RWPE2 (cell line): ENCODE measurements at regions not wholly inside any gene's neighbourhood (a gene's known extent, or its start where the extent isn't known, plus 50 kb on each side); places are given as distances from the start of the nearest gene placed in this dataset.

Source experiments
- ATAC-seq: fragments of 200-7000 bp; cut with Tn5 transposase; 3 replicates; pipeline ENCODE4 v1.9.1; 2021; ENCODE audit warnings: low read depth
- DNase-seq: peaks from one replicate; pipeline ENCODE4 v3.0.0-alpha.2; 2020; ENCODE audit warnings: low spot score
- H3K27ac ChIP-seq: fragments of 450-650 bp; 2 replicates; pipeline ENCODE4 v1.5.1; 2017; ENCODE audit warnings: mild to moderate bottlenecking; ENCODE audit not compliant: poor library complexity, severe bottlenecking
- H3K27me3 ChIP-seq: fragments of 250-450 bp; sonication (Bioruptor Pico); 2 replicates; pipeline ENCODE4 v1.5.1; 2021; ENCODE audit warnings: mild to moderate bottlenecking, moderate library complexity; ENCODE audit not compliant: insufficient read depth, poor library complexity, severe bottlenecking
- H3K36me3 ChIP-seq: fragments of 250-450 bp; sonication (Bioruptor Pico); 2 replicates; pipeline ENCODE4 v1.5.1; 2020; ENCODE audit warnings: low read depth, mild to moderate bottlenecking, moderate library complexity
- H3K4me1 ChIP-seq: fragments of 250-450 bp; sonication (Bioruptor Pico); 2 replicates; pipeline ENCODE4 v1.5.1; 2021; ENCODE audit warnings: mild to moderate bottlenecking, moderate library complexity; ENCODE audit not compliant: insufficient read depth, poor library complexity, severe bottlenecking
- H3K4me3 ChIP-seq: fragments of 250-450 bp; sonication (Bioruptor Pico); 2 replicates; pipeline ENCODE4 v1.5.1; 2021; ENCODE audit warnings: mild to moderate bottlenecking, moderate library complexity; ENCODE audit not compliant: severe bottlenecking
- H3K9me3 ChIP-seq: fragments of 250-450 bp; sonication (Bioruptor Pico); 2 replicates; pipeline ENCODE4 v1.5.1; 2021; ENCODE audit warnings: mild to moderate bottlenecking, moderate library complexity; ENCODE audit not compliant: severe bottlenecking
- TF ChIP-seq, protein P1 (sequence below): fragments of 450-650 bp; IDR thresholded peaks from one replicate; pipeline ENCODE4 v1.5.1; 2017; ENCODE audit warnings: mild to moderate bottlenecking, moderate library complexity; ENCODE audit not compliant: poor library complexity, severe bottlenecking

DNA sequence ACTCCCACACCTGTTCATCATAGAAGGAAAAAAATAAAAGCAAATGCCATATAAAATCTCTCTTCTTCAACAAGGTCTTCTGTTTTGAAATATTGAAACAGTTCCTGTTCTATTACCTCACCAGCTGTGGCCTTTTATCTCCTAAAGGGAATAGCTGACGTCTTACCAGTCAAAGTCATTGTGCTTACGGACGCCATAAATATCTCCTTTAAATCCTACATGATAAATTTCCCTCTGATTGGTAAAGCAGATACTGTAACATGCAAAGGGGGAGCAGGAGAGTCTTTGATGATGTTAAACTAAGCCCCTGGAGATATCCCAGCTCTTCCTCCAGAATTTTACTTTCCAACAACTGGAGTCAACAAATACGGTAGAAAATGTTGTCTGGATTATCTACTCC, 168.4 kb downstream of the ZC3H11B start:
- ATAC-seq (no peak), DNase-seq (no peak)
- TF ChIP-seq, protein P1, sequence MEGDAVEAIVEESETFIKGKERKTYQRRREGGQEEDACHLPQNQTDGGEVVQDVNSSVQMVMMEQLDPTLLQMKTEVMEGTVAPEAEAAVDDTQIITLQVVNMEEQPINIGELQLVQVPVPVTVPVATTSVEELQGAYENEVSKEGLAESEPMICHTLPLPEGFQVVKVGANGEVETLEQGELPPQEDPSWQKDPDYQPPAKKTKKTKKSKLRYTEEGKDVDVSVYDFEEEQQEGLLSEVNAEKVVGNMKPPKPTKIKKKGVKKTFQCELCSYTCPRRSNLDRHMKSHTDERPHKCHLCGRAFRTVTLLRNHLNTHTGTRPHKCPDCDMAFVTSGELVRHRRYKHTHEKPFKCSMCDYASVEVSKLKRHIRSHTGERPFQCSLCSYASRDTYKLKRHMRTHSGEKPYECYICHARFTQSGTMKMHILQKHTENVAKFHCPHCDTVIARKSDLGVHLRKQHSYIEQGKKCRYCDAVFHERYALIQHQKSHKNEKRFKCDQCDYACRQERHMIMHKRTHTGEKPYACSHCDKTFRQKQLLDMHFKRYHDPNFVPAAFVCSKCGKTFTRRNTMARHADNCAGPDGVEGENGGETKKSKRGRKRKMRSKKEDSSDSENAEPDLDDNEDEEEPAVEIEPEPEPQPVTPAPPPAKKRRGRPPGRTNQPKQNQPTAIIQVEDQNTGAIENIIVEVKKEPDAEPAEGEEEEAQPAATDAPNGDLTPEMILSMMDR = no peak
- Histone ChIP-seq H3K4me1 (no peaks in the 10 kb centered on the region), H3K9me3 (no peaks in the 10 kb centered on the region), H3K27me3 (no peaks in the 10 kb centered on the region), H3K27ac (no peak overlapping the region), H3K36me3 (no peaks in the 10 kb centered on the region), H3K4me3 (no peak overlapping the region)

DNA sequence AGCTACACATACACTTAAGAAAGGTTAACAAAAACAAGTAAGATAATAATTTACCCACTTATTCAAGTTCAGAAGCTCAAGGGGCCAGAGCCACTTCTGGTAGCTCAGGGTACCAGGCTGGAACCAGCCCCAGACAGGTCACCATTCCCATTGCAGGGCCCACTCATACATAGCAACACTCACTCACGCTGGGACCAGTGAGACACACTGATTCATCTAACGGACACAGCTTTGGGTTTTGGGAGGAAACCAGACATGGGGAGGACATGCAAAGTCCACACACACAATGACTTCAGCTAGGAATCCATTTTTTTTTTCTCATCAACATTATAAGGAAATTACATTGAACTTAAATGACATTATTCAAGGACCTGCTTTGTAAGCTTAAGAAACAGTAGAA, 169.1 kb downstream of the ZC3H11B start:
- H3K4me3 ChIP-seq = no peak overlapping the region
- no peaks in the 10 kb centered on the region for H3K27me3 ChIP-seq
- H3K27ac ChIP-seq = no peak overlapping the region
- H3K9me3 ChIP-seq = no peaks in the 10 kb centered on the region
- ATAC-seq (no peak), DNase-seq (no peak)
- H3K36me3 ChIP-seq = no peaks in the 10 kb centered on the region
- H3K4me1 ChIP-seq = no peaks in the 10 kb centered on the region
- TF ChIP-seq, protein P1 = no peak

DNA sequence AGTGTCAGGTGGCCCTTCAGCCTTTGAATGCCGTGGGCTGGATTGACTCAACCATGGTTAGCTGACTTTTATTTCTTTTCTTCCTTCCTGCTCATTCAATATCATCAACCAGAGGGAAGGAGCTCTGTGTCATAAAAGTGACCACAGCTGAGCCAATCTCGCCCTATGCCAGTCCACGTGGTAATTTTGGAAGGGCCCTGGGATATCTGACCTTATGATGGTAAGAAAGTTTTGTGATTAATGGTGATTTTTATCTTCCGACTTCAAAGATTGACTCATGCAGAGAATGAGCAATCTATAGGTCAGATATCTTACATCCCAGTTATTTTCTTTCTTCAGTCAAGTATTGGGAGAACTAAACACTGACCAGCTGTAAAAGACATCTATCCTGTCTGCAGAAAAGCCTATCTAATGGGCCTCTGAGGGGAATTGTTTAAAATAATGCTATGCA, 170.3 kb downstream of the ZC3H11B start:
- no peaks in the 10 kb centered on the region for H3K27me3 ChIP-seq
- H3K27ac ChIP-seq = no peak overlapping the region
- H3K4me3 ChIP-seq = no peak overlapping the region
- H3K9me3 ChIP-seq = no peaks in the 10 kb centered on the region
- TF ChIP-seq, protein P1 = no peak
- H3K36me3 ChIP-seq = no peaks in the 10 kb centered on the region
- ATAC-seq (no peak), DNase-seq (no peak)
- H3K4me1 ChIP-seq = no peaks in the 10 kb centered on the region

DNA sequence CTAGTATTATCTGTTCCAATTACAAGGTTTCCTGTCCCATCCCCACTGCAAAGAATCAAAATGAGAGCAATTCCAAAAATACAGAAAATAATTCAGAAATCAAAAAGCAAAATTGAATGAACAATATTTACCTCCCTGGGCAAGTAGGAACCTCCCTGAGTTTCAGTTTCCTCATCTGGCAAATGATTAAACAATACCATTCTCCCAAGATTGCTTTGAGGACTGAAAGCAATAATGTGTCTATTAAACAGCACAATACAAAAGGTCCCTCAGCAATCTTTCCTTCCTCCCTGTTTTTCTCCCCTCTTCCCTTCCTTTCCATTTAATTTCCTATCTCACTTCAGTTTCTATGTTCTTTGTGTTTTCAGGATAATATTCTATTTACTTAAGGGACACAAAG, 171.0 kb downstream of the ZC3H11B start:
- Histone ChIP-seq H3K36me3 (no peaks in the 10 kb centered on the region), H3K27ac (no peak overlapping the region), H3K27me3 (no peaks in the 10 kb centered on the region), H3K9me3 (no peaks in the 10 kb centered on the region), H3K4me1 (no peaks in the 10 kb centered on the region), H3K4me3 (no peak overlapping the region)
- no peak for DNase-seq
- no peak for ATAC-seq
- TF ChIP-seq, protein P1 = no peak

DNA sequence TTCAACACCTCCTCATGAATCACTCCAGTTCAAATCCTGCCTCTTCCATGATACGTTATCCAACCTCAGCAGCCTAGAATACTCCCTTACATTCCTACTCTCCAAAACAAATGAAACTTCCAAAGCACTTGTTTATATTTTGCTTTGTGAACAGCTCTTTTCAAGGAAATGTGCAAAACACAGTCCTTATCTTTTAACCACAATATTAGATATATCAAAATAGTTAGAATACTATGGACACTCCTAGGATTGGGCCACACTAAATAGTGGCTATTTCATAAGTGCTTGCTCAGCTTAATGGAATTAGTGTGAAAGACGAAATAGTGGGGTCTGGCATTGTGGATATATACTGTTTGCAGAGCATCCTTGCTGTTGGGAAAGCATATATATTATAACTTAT, 173.5 kb downstream of the ZC3H11B start:
- H3K9me3 ChIP-seq = no peaks in the 10 kb centered on the region
- H3K27me3 ChIP-seq = no peaks in the 10 kb centered on the region
- DNase-seq = no peak
- TF ChIP-seq, protein P1 = no peak
- no peaks in the 10 kb centered on the region for H3K4me1 ChIP-seq
- ATAC-seq = no peak
- H3K4me3 ChIP-seq = no peak overlapping the region
- no peak overlapping the region for H3K27ac ChIP-seq
- H3K36me3 ChIP-seq = no peaks in the 10 kb centered on the region
